Bronchial epithelial cell (primary cell): ENCODE measurements at regions not wholly inside any gene's neighbourhood (a gene's known extent, or its start where the extent isn't known, plus 50 kb on each side); places are given as distances from the start of the nearest gene placed in this dataset.

Experiments used
- DNase-seq: peaks from one replicate; pipeline ENCODE4 v3.0.0-alpha.2; 2010; ENCODE audit warnings: low read depth
- FAIRE-seq: peaks from 2 replicates; lab custom pipeline; 2011; peaks lifted over from hg19 to GRCh38; lab: Jason Lieb, UNC
- H3K27me3 ChIP-seq: 2 replicates; pipeline ENCODE4 v1.5.1; 2011; ENCODE audit warnings: low read length; ENCODE audit not compliant: control insufficient read depth, insufficient read depth
- H3K36me3 ChIP-seq: 2 replicates; pipeline ENCODE4 v1.5.1; 2011; ENCODE audit warnings: low read length; ENCODE audit not compliant: control insufficient read depth, insufficient read depth
- H3K4me3 ChIP-seq: 2 replicates; pipeline ENCODE4 v1.5.1; 2011; ENCODE audit warnings: mild to moderate bottlenecking, low read depth, low read length, control low read depth
- CTCF ChIP-seq: IDR thresholded peaks from 2 replicates; pipeline ENCODE4 v1.5.1; 2011; ENCODE audit warnings: mild to moderate bottlenecking, moderate library complexity, low read length, control low read depth, inconsistent platforms; ENCODE audit not compliant: insufficient read depth, severe bottlenecking

GRCh38 chr20:17036541-17036940 lies 190.3 kb upstream of the PCSK2 start:
- DNase-seq (no peak), FAIRE-seq (no peak)
- Histone ChIP-seq H3K36me3 (no peaks in the 10 kb centered on the region), H3K4me3 (no peak overlapping the region), H3K27me3 (no peaks in the 10 kb centered on the region)
- TF ChIP-seq CTCF, result no peak

DNA sequence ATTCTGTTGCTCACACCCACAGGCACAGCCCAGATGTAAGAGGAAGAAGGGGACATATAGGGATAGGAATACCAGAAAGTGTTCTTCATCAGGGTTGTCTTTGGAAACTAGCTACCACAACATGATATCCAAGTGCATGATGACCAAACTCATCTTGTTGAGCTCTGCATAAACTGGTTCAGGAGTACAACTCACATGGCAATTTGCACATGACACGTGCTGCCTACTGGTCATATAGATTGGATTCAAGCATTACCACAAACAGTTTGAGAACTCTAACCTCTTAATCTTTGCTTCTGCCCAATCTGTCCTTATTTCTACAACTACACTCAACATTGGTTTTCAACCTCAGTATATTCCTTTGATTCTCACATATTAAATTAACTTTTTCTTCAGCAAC lies 184.7 kb upstream of the PCSK2 start:
- TF ChIP-seq CTCF, result no peak
- FAIRE-seq (no peak), DNase-seq (no peak)
- no peaks in the 10 kb centered on the region for H3K36me3 ChIP-seq
- no peaks in the 10 kb centered on the region for H3K27me3 ChIP-seq
- H3K4me3 ChIP-seq, result no peak overlapping the region

GRCh38 chr20:17043323-17043722 lies 183.5 kb upstream of the PCSK2 start:
- DNase-seq (no peak), FAIRE-seq (no peak)
- Histone ChIP-seq H3K4me3 (no peak overlapping the region), H3K27me3 (no peaks in the 10 kb centered on the region), H3K36me3 (no peaks in the 10 kb centered on the region)
- TF ChIP-seq CTCF, result no peak

- Histone ChIP-seq H3K27me3 (no peaks in the 10 kb centered on the region), H3K36me3 (no peaks in the 10 kb centered on the region), H3K4me3 (no peak overlapping the region)
- FAIRE-seq (no peak), DNase-seq (no peak)
- TF ChIP-seq CTCF, result no peak
These were observed 181.9 kb upstream of the PCSK2 start for GRCh38 chr20:17044891-17045290.

GRCh38 chr20:17059465-17059864 lies 167.4 kb upstream of the PCSK2 start:
- DNase-seq, result peak; percentile 5
- H3K4me3 ChIP-seq, result no peak overlapping the region
- TF ChIP-seq CTCF, result no peak

DNA sequence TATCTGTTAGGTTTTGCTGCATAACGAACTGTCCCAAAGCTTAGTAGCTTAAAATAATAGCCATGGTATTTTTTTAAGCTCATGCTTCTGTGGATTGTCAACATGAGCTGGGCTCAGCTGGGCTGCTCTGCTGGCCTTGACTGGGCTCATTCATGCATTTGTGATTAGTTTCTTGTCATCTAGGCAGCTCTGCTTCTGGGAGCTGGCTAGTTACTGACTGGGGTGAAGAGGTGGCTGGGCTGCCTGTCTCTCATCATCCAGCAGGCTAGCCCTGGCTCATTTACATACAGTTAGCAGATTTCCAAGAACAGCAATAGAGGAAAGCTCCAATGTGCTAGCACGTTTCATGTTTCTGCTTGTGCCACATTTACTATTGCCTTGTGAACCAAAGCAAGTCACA lies 165.1 kb upstream of the PCSK2 start:
- TF ChIP-seq CTCF, result no peak
- FAIRE-seq (no peak), DNase-seq (no peak)
- Histone ChIP-seq H3K27me3 (no peaks in the 10 kb centered on the region), H3K4me3 (no peak overlapping the region), H3K36me3 (no peaks in the 10 kb centered on the region)

More at GRCh38 chr20:17059465-17059864, 167.4 kb upstream of the PCSK2 start:
- Histone ChIP-seq H3K36me3 (no peaks in the 10 kb centered on the region), H3K27me3 (no peaks in the 10 kb centered on the region)
- FAIRE-seq, result no peak
